ENCODE measurements at regions not wholly inside any gene's neighbourhood (a gene's known extent, or its start where the extent isn't known, plus 50 kb on each side); places are given as distances from the start of the nearest gene placed in this dataset.

DNA sequence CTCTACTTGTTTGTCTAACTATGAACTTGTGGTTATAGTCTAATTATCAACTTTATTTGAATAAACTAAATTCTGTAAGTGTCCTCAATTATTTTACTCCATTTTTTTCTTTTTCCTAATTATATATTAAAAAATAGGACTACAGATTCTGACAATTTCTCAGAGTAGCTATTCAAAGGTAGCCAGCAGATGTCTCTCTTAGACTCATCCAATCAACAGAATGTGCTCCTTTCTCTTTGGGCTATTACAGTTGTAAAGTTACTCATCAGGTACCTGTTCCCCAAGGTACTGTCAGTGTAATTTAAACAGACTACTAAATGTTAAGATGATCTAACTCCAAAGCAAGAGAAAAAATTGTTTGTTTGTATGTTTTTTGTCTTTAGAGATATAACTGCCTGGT lies 248.6 kb downstream of the PCDH18 start:
- ChIA-PET CTCF (interaction anchor here (0.5 to 0.7 kb wide), 2 partner anchors 160 to 579 kb away, joined by 3 read pairs; no protein-coding TSS in a partner anchor), POLR2A (ENCODE audit: unreplicated experiment) (no interaction called here)
- Histone ChIP-seq H2AFZ (ENCODE audit: low read length) (no peak overlapping the region), H3K9ac (ENCODE audit: low read length) (no peak overlapping the region), H3K27ac (ENCODE audit: low read length) (no peak overlapping the region), H3K27me3 (ENCODE audit: low read length) (no peaks in the 10 kb centered on the region), H3K36me3 (ENCODE audit: low read depth, low read length) (no peaks in the 10 kb centered on the region), H3K4me2 (ENCODE audit: low read length) (no peak overlapping the region), H3K9me2 (replicated peaks; ENCODE audit: low read length) (no peaks in the 10 kb centered on the region), H3F3A (ENCODE audit: low read length, unreplicated experiment) (no peaks in the 10 kb centered on the region), H4K20me1 (ENCODE audit: low read length) (no peaks in the 10 kb centered on the region), H3K79me2 (ENCODE audit: low read length) (no peaks in the 10 kb centered on the region), H3K4me1 (ENCODE audit: insufficient read depth, low read length) (no peaks in the 10 kb centered on the region), H3K9me3 (ENCODE audit: low read length) (no peaks in the 10 kb centered on the region), H3K4me3 (ENCODE audit: low read length) (no peak overlapping the region)
- TF ChIP-seq, protein P1, sequence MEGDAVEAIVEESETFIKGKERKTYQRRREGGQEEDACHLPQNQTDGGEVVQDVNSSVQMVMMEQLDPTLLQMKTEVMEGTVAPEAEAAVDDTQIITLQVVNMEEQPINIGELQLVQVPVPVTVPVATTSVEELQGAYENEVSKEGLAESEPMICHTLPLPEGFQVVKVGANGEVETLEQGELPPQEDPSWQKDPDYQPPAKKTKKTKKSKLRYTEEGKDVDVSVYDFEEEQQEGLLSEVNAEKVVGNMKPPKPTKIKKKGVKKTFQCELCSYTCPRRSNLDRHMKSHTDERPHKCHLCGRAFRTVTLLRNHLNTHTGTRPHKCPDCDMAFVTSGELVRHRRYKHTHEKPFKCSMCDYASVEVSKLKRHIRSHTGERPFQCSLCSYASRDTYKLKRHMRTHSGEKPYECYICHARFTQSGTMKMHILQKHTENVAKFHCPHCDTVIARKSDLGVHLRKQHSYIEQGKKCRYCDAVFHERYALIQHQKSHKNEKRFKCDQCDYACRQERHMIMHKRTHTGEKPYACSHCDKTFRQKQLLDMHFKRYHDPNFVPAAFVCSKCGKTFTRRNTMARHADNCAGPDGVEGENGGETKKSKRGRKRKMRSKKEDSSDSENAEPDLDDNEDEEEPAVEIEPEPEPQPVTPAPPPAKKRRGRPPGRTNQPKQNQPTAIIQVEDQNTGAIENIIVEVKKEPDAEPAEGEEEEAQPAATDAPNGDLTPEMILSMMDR (conservative IDR thresholded peaks at IDR 0.05; ENCODE audit: low read depth, low read length), result peak; percentile 50
- TF ChIP-seq EZH2 (IDR thresholded peaks at IDR 0.05; ENCODE audit: low read length, unreplicated experiment), result no peak
- DNase-seq (peak; percentile 49), ATAC-seq (peak; percentile 54; the same call in 1 of the 2 replicates)
- BruUV-seq (replicated peaks), result no TSS peak
- intact Hi-C loops (cut with micrococcal nuclease), result loop anchor here (1.0 to 5.0 kb wide), 4 partner anchors 161 to 1397 kb away; partner anchors contain the start of gene PCDH18

DNA sequence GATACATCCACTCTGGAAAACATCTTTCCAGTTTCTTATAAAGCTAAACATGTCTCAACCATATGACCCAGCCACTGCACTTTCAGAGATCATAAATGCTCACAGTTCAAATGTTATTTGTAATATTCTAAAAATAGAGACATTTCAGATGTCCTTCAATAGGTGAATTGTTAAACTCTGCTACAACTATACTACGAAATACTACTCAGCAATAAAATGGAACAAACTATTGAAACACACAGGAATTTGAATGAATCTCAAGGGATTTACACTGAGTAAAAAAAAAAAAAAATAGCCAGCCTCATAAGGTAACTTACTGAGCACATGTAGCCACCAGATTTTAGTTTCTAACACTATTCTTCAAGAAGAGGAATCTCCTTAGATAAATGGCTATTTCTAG lies 253.9 kb downstream of the PCDH18 start:
- ChIA-PET POLR2A (ENCODE audit: unreplicated experiment) (no interaction called here), CTCF (no interaction called here)
- intact Hi-C loops (cut with micrococcal nuclease), result no loop called here
- H3F3A ChIP-seq (ENCODE audit: low read length, unreplicated experiment), result no peaks in the 10 kb centered on the region
- H3K4me3 ChIP-seq (ENCODE audit: low read length), result no peak overlapping the region
- H3K79me2 ChIP-seq (ENCODE audit: low read length), result no peaks in the 10 kb centered on the region
- BruUV-seq (replicated peaks), result no TSS peak
- H3K9me2 ChIP-seq (replicated peaks; ENCODE audit: low read length), result no peaks in the 10 kb centered on the region
- ATAC-seq, result no peak
- DNase-seq, result no peak
- H3K4me2 ChIP-seq (ENCODE audit: low read length), result no peak overlapping the region
- no peak overlapping the region for H2AFZ ChIP-seq (ENCODE audit: low read length)
- no peaks in the 10 kb centered on the region for H4K20me1 ChIP-seq (ENCODE audit: low read length)
- TF ChIP-seq, protein P1 (conservative IDR thresholded peaks at IDR 0.05; ENCODE audit: low read depth, low read length), result no peak
- no peak for TF ChIP-seq EZH2phosphoT487 (IDR thresholded peaks at IDR 0.05; ENCODE audit: borderline replicate concordance, low read length)
- no peak for TF ChIP-seq EZH2 (IDR thresholded peaks at IDR 0.05; ENCODE audit: low read length, unreplicated experiment)
- no peaks in the 10 kb centered on the region for H3K36me3 ChIP-seq (ENCODE audit: low read depth, low read length)
- H3K9me3 ChIP-seq (ENCODE audit: low read length), result no peaks in the 10 kb centered on the region
- H3K27ac ChIP-seq (ENCODE audit: low read length), result no peak overlapping the region
- H3K27me3 ChIP-seq (ENCODE audit: low read length), result no peaks in the 10 kb centered on the region
- H3K4me1 ChIP-seq (ENCODE audit: insufficient read depth, low read length), result no peaks in the 10 kb centered on the region
- no peak overlapping the region for H3K9ac ChIP-seq (ENCODE audit: low read length)

DNA sequence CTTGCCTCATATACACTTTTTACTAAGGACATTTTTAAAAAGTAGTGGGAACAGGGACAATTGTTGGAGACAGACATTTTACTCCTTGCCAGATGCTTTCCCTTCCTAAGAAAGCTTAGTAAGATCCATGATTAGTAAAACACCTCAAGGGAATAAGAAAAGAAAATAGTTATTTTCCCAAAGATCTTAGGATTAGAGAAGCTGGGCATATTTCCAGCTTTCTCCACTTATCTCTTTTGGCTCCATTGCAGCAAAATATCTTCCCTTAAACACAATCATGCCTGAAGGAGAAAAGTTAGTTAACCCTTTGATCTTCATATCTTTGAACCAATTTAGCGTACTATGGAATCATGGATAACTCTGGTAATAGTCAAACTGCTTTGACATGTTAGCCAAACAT lies 257.9 kb downstream of the PCDH18 start:
- Histone ChIP-seq H2AFZ (ENCODE audit: low read length) (no peak overlapping the region), H3K79me2 (ENCODE audit: low read length) (no peaks in the 10 kb centered on the region), H3K27ac (ENCODE audit: low read length) (no peak overlapping the region), H3K4me3 (ENCODE audit: low read length) (no peak overlapping the region), H3K4me1 (ENCODE audit: insufficient read depth, low read length) (no peaks in the 10 kb centered on the region), H3K9me3 (ENCODE audit: low read length) (no peaks in the 10 kb centered on the region), H3K27me3 (ENCODE audit: low read length) (no peaks in the 10 kb centered on the region), H3K9ac (ENCODE audit: low read length) (no peak overlapping the region), H3F3A (ENCODE audit: low read length, unreplicated experiment) (no peaks in the 10 kb centered on the region), H3K4me2 (ENCODE audit: low read length) (no peak overlapping the region), H4K20me1 (ENCODE audit: low read length) (no peaks in the 10 kb centered on the region), H3K9me2 (replicated peaks; ENCODE audit: low read length) (no peaks in the 10 kb centered on the region), H3K36me3 (ENCODE audit: low read depth, low read length) (no peaks in the 10 kb centered on the region)
- ChIA-PET CTCF (no interaction called here), POLR2A (ENCODE audit: unreplicated experiment) (no interaction called here)
- intact Hi-C loops (cut with micrococcal nuclease), result no loop called here
- BruUV-seq (replicated peaks), result no TSS peak
- no peak for TF ChIP-seq EZH2 (IDR thresholded peaks at IDR 0.05; ENCODE audit: low read length, unreplicated experiment)
- TF ChIP-seq, protein P1 (conservative IDR thresholded peaks at IDR 0.05; ENCODE audit: low read depth, low read length), result no peak
- TF ChIP-seq EZH2phosphoT487 (IDR thresholded peaks at IDR 0.05; ENCODE audit: borderline replicate concordance, low read length), result no peak
- no peak for ATAC-seq
- DNase-seq, result no peak
